DOHH2 (cell line): ENCODE measurements at regions not wholly inside any gene's neighbourhood (a gene's known extent, or its start where the extent isn't known, plus 50 kb on each side); places are given as distances from the start of the nearest gene placed in this dataset.

ENCODE experiments used
- EZH2phosphoT487 ChIP-seq: fragments of 200-600 bp; sonication (generic); IDR thresholded peaks from 2 replicates; pipeline ENCODE4 v1.6.1; 2017; ENCODE audit warnings: borderline replicate concordance, mild to moderate bottlenecking, antibody characterized with exemption, low read length, moderate library complexity, mixed read lengths
- TF ChIP-seq, protein P1 (sequence below): fragments of 200-600 bp; sonication (generic); IDR thresholded peaks from one replicate; pipeline ENCODE4 v1.5.1; 2014; ENCODE audit warnings: antibody characterized with exemption, mild to moderate bottlenecking, low read depth, low read length; ENCODE audit not compliant: poor library complexity, severe bottlenecking

DNA sequence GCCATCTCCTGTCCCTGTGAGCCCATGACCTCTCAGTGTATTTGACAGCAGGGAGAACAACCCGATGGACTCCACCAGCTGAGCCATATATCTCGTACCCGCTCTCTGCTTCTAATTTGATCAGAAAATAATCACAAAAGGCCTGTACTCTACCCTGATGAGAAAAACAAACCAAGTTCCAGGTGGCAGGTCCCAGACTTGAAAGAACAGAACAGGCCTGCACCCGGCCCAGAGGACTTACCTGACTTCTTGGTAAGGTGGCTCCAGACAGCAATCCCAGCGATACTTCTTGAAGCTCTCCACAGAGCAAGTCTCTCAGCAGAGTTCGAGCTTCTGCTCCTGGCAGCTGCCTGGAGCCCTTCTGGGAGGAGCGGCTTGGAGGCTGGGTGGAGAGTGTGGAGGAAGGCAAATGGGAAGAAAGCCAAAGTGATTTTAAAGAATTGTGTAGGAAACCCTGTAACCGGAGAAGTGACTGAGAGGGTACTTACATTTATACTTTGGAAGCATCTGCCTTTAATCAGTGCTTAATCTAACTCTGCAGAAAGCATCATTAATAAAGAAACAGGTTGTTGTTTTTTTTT, 91.6 kb downstream of the SCN11A start:
- TF ChIP-seq, protein P1, sequence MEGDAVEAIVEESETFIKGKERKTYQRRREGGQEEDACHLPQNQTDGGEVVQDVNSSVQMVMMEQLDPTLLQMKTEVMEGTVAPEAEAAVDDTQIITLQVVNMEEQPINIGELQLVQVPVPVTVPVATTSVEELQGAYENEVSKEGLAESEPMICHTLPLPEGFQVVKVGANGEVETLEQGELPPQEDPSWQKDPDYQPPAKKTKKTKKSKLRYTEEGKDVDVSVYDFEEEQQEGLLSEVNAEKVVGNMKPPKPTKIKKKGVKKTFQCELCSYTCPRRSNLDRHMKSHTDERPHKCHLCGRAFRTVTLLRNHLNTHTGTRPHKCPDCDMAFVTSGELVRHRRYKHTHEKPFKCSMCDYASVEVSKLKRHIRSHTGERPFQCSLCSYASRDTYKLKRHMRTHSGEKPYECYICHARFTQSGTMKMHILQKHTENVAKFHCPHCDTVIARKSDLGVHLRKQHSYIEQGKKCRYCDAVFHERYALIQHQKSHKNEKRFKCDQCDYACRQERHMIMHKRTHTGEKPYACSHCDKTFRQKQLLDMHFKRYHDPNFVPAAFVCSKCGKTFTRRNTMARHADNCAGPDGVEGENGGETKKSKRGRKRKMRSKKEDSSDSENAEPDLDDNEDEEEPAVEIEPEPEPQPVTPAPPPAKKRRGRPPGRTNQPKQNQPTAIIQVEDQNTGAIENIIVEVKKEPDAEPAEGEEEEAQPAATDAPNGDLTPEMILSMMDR: no peak
- TF ChIP-seq EZH2phosphoT487: no peak
